ENCODE measurements at regions not wholly inside any gene's neighbourhood (a gene's known extent, or its start where the extent isn't known, plus 50 kb on each side); places are given as distances from the start of the nearest gene placed in this dataset.

DNA sequence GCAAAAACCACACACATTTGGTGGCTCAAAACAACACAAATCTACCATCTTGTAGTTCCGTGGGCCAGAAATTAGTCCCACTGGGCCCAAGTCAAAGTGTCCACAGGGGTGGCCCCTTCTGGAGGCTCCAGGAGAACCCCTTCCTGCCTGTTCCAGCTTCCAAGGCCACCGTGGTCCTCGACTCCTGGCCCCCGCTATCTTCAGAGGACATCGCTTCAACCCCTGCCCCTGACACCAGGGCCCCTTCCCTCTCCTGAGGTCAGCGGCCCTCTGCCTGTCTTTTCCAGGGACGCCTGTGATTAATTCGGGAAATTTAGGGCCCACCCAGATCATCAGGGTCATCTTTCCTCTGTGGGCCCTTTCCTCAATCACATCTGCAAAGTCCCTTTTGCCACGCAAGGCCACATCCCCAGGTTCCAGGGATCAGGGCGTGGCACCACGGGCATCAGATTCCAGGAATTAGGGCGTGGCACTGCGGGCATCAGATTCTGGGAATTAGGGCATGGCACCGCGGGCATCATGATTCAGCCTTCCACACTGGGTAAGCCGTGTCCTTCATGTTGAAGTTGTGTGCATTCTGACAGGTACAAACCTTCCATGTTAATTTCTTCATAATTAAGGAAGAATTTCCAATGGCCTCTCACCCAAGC is 59.9 kb upstream of the SMOC2 start:
- DNase-seq (ENCODE audit: low read depth) = no peak
- Histone ChIP-seq H3K36me3 (ENCODE audit: control insufficient read depth, insufficient read depth, low read length) (no peaks in the 10 kb centered on the region), H3K4me3 (ENCODE audit: low read depth, low read length) (no peak overlapping the region), H3K27me3 (ENCODE audit: control insufficient read depth, insufficient read depth, low read length) (no peaks in the 10 kb centered on the region)
- TF ChIP-seq, protein P1, sequence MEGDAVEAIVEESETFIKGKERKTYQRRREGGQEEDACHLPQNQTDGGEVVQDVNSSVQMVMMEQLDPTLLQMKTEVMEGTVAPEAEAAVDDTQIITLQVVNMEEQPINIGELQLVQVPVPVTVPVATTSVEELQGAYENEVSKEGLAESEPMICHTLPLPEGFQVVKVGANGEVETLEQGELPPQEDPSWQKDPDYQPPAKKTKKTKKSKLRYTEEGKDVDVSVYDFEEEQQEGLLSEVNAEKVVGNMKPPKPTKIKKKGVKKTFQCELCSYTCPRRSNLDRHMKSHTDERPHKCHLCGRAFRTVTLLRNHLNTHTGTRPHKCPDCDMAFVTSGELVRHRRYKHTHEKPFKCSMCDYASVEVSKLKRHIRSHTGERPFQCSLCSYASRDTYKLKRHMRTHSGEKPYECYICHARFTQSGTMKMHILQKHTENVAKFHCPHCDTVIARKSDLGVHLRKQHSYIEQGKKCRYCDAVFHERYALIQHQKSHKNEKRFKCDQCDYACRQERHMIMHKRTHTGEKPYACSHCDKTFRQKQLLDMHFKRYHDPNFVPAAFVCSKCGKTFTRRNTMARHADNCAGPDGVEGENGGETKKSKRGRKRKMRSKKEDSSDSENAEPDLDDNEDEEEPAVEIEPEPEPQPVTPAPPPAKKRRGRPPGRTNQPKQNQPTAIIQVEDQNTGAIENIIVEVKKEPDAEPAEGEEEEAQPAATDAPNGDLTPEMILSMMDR (IDR thresholded peaks at IDR 0.05; ENCODE audit: insufficient read depth, low read depth, low read length) = no peak
- POLR2A ChIA-PET = no interaction called here
- CTCF ChIA-PET = no interaction called here

DNA sequence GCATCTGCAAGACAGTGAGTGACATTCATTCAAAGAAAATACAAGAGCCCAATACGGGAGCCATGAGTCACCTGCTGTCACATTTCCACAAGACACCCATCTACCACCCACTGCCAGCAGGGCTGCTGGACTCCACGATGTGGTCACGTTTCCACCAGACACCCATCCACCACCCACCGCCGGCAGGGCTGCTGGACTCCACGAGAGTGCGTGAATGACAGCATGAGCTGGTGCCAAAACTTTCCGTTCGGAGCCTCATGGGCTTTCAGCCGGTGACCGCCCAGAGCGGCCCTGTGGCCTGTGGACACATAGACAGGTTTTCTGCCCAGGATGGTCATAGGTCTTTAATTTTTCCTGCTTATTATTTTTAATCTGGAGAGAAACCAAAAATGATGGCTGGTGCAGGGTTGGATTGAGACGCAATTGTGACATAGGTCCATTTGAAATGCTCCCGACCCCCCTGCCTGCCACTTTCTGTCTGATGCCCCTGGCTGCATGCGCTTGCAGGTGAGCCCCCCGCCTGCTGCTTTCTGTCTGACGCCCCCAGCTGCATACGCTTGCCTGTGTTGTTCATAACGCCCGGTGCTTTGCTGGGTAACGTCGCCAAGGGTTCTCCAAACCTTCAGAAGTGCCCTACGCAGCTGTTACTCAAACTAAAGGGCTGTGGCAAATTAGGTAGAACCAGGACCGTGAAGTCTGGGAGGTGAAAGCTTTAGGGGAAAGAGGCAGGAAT is 59.1 kb upstream of the SMOC2 start:
- CTCF ChIA-PET = no interaction called here
- POLR2A ChIA-PET = no interaction called here

DNA sequence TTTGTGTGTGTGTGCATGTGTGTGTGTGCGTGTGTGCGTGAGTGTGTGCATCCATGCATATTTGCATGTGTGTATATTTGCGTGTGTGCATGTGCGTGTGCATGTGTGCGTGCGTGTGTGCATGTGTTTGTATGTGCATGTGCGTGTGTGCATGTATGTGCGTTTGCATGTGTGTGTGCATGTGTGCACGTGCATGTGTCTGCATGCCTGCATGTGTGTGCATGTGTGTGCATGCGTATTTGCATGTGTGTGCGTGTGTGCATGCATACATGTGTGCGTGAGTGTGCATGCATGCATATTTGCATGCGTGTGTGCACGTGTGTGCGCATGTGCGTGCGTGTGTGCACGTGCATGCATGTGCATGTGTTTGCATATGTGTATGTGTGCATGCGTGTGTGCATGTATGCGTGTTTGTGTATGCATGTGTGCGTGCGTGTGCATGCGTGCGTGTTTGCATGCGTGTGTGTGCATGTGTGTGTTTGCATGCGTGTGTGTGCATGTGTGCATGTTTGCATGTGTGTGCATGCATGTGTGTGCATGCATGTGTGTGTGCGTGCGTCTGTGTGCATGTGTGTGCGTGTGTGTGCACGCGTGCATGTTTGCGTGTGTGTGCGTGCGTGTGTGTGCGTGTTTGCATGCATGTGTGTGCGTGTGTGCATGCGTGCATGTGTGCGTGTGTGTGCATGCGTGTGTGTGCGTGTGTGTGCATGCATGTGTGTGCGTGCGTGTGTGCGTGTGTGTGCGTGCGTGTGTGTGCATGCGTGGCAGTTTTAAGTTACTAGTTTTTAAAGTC is 57.7 kb upstream of the SMOC2 start:
- Histone ChIP-seq H3K4me3 (ENCODE audit: low read depth, low read length) (no peak overlapping the region), H3K36me3 (ENCODE audit: control insufficient read depth, insufficient read depth, low read length) (no peaks in the 10 kb centered on the region), H3K27me3 (ENCODE audit: control insufficient read depth, insufficient read depth, low read length) (no peaks in the 10 kb centered on the region)
- CTCF ChIA-PET = no interaction called here
- TF ChIP-seq, protein P1 (IDR thresholded peaks at IDR 0.05; ENCODE audit: insufficient read depth, low read depth, low read length) = no peak
- no peak for DNase-seq (ENCODE audit: low read depth)
- POLR2A ChIA-PET = no interaction called here

More for the DNA sequence above, 59.1 kb upstream of the SMOC2 start:
- TF ChIP-seq, protein P1 (IDR thresholded peaks at IDR 0.05; ENCODE audit: insufficient read depth, low read depth, low read length) = no peak
- Histone ChIP-seq H3K4me3 (ENCODE audit: low read depth, low read length) (no peak overlapping the region), H3K27me3 (ENCODE audit: control insufficient read depth, insufficient read depth, low read length) (no peaks in the 10 kb centered on the region), H3K36me3 (ENCODE audit: control insufficient read depth, insufficient read depth, low read length) (no peaks in the 10 kb centered on the region)
- DNase-seq (ENCODE audit: low read depth) = no peak

DNA sequence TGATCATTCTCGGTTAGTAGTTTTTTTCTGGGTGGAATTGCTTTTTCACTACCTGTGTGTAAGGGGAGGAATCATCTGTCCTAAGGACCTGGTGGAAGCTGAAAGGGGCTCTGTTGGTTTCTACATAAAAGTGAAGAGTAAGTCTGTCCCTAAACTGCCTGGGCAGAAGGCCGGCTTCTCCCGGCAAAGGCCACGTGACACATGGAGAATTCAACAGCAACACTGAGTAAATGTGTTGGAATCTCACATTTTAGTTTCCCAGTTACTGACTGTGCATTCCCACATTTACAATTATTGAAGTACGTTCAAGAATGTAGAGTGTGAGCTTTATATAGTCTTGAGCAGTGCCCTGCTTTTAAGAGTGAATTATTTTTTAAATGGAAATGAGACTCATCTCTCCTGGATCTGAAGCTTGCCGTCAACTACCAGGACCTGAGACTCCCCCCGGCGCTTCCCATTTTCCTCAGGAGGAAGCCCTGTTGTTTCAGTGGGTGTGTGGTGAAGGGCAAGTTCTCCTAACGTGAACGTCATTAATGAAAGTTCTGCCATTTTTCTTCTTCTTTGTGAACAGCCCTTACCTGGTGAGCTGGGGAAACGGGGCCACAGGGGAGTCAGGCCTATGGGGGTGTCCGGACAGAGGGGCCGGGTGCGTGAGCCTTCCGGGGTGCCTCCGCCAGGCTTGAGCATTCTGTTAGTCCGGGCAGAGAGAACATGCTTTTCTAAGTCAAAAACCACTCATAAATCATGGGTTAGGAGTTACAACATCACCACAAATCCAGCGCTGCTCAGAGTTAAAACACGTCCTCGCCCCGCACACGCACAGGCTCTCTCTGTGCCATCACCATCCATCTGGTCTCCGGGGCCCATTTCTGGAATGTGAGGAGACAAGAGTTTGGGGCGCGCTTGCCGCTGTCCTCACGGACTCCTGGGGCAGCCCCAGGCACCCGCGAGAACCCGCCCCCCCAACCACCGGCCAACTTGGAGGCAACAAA is 56.6 kb upstream of the SMOC2 start:
- CTCF ChIA-PET = no interaction called here
- Histone ChIP-seq H3K27me3 (ENCODE audit: control insufficient read depth, insufficient read depth, low read length) (no peaks in the 10 kb centered on the region), H3K36me3 (ENCODE audit: control insufficient read depth, insufficient read depth, low read length) (no peaks in the 10 kb centered on the region), H3K4me3 (ENCODE audit: low read depth, low read length) (no peak overlapping the region)
- POLR2A ChIA-PET = no interaction called here
- TF ChIP-seq, protein P1 (IDR thresholded peaks at IDR 0.05; ENCODE audit: insufficient read depth, low read depth, low read length) = no peak
- no peak for DNase-seq (ENCODE audit: low read depth)
